ENCODE measurements at regions not wholly inside any gene's neighbourhood (a gene's known extent, or its start where the extent isn't known, plus 50 kb on each side); places are given as distances from the start of the nearest gene placed in this dataset.

DNA sequence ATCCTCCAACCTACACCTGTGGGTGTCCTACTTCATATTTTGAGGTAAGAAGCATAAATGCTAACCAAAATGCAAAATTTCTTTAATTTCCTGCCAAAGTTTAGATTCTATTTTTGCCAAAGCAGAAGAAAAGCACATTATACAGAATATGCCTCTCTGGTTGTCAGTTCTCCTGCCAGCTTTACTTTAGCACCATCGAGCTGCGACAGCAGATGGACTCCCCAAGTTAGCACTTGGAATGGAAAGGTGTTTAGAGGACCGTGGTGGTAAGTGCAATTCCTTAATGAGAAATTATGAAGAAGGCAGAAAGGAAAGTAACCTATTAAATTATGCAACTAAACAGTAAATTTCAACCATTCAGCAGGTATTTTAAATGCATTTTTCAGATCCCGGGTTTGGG, 326.6 kb downstream of the RERGL start:
- TF ChIP-seq EP400 (IDR thresholded peaks at IDR 0.05) = no peak
- no peak for TF ChIP-seq POLR2A (conservative IDR thresholded peaks at IDR 0.05)
- TF ChIP-seq ZNF134 (CRISPR knock-in tag; conservative IDR thresholded peaks at IDR 0.05) = no peak
- no peak for TF ChIP-seq CTCF (IDR thresholded peaks at IDR 0.05 in 2 of 3, conservative IDR thresholded peaks at IDR 0.05 in 1 of 3; ENCODE audit: insufficient read depth in 2 of 3, low read depth in 1 of 3, low read length in 3 of 3)
- no peak for TF ChIP-seq ZNF12 (CRISPR knock-in tag; IDR thresholded peaks at IDR 0.05)
- no peak for TF ChIP-seq ZNF263 (CRISPR knock-in tag; IDR thresholded peaks at IDR 0.05; ENCODE audit: borderline replicate concordance)
- no peak for TF ChIP-seq ZBTB43 (CRISPR knock-in tag; IDR thresholded peaks at IDR 0.05)
- no peak for TF ChIP-seq CEBPZ (IDR thresholded peaks at IDR 0.05; ENCODE audit: borderline replicate concordance, low read depth, low read length)
- TF ChIP-seq GABPA (tag; conservative IDR thresholded peaks at IDR 0.05; ENCODE audit: low read depth) = no peak
- TF ChIP-seq L3MBTL2 (IDR thresholded peaks at IDR 0.05) = no peak
- no peak for TF ChIP-seq KLF1 (tag; IDR thresholded peaks at IDR 0.05)
- TF ChIP-seq REST (IDR thresholded peaks at IDR 0.05; ENCODE audit: borderline replicate concordance) = no peak
- no peak for TF ChIP-seq REST (CRISPR knock-in tag; IDR thresholded peaks at IDR 0.05; ENCODE audit: low read depth)
- TF ChIP-seq TGIF2 (CRISPR knock-in tag; IDR thresholded peaks at IDR 0.05) = no peak
